Fibroblast of lung (primary cell): ENCODE measurements at regions not wholly inside any gene's neighbourhood (a gene's known extent, or its start where the extent isn't known, plus 50 kb on each side); places are given as distances from the start of the nearest gene placed in this dataset.

ENCODE experiments used
- DNase-seq, 2 donors: peaks; one replicate each; pipeline versions ENCODE4 v3.0.0 to v3.0.0-alpha.2; 2010; ENCODE audit warnings: low read depth in 2 of 2
- H2AFZ ChIP-seq: 2 replicates; pipeline ENCODE4 v1.5.1; 2012; ENCODE audit warnings: low read length, control low read depth, inconsistent platforms
- H3K27ac ChIP-seq: 2 replicates; pipeline ENCODE4 v1.5.1; 2011; ENCODE audit warnings: low read length, control low read depth; ENCODE audit not compliant: insufficient read depth
- H3K27me3 ChIP-seq: 2 replicates; pipeline ENCODE4 v1.5.1; 2011; ENCODE audit warnings: mild to moderate bottlenecking, low read length; ENCODE audit not compliant: control insufficient read depth, insufficient read depth
- H3K36me3 ChIP-seq: 2 replicates; pipeline ENCODE4 v1.5.1; 2011; ENCODE audit warnings: low read length; ENCODE audit not compliant: control insufficient read depth, insufficient read depth
- H3K4me1 ChIP-seq: 2 replicates; pipeline ENCODE4 v1.5.1; 2011; ENCODE audit warnings: low read length; ENCODE audit not compliant: control insufficient read depth, insufficient read depth; ENCODE audit errors: extremely low read depth
- H3K4me2 ChIP-seq: 2 replicates; pipeline ENCODE4 v1.5.1; 2011; ENCODE audit warnings: low read length, control low read depth; ENCODE audit not compliant: insufficient read depth; ENCODE audit errors: extremely low read depth
- H3K4me3 ChIP-seq, 4 experiments: fragments of 200-600 bp in 1 of 4; sonication (generic) in 1 of 4; replicated peaks in 1 of 4; 2 replicates each; pipeline ENCODE4 v1.5.1; 2011 to 2016; ENCODE audit warnings: low read length in 4 of 4, low read depth in 3 of 4, mild to moderate bottlenecking in 3 of 4, control low read depth in 2 of 4, inconsistent platforms in 1 of 4, mixed read lengths in 1 of 4; ENCODE audit not compliant: insufficient read depth in 1 of 4; ENCODE audit errors: control extremely low read depth in 1 of 4
- H3K79me2 ChIP-seq: 2 replicates; pipeline ENCODE4 v1.5.1; 2012; ENCODE audit warnings: mild to moderate bottlenecking, low read length, inconsistent platforms; ENCODE audit not compliant: control insufficient read depth, insufficient read depth
- H3K9ac ChIP-seq: 2 replicates; pipeline ENCODE4 v1.5.1; 2011; ENCODE audit warnings: mild to moderate bottlenecking, low read length, control low read depth; ENCODE audit not compliant: insufficient read depth
- H3K9me3 ChIP-seq: 2 replicates; pipeline ENCODE4 v1.5.1; 2012; ENCODE audit warnings: low read depth, low read length; ENCODE audit not compliant: control insufficient read depth, insufficient read depth
- H4K20me1 ChIP-seq: 2 replicates; pipeline ENCODE4 v1.5.1; 2011; ENCODE audit warnings: low read length; ENCODE audit not compliant: control insufficient read depth, insufficient read depth; ENCODE audit errors: extremely low read depth
- CTCF ChIP-seq, 2 donors: IDR thresholded peaks in 1 of 2; conservative IDR thresholded peaks in 1 of 2; 1 replicate in 1 of 2; 2 replicates in 1 of 2; pipeline ENCODE4 v1.5.1; 2011 to 2012; ENCODE audit warnings: low read length in 2 of 2, control low read depth in 1 of 2, inconsistent platforms in 1 of 2, low read depth in 1 of 2, mild to moderate bottlenecking in 1 of 2
- EZH2 ChIP-seq: IDR thresholded peaks from 2 replicates; pipeline ENCODE4 v1.5.1; 2012; ENCODE audit warnings: low read length, control low read depth, mild to moderate bottlenecking; ENCODE audit errors: missing control alignments

- Histone ChIP-seq H3K27ac (no peak overlapping the region), H3K9me3 (no peaks in the 10 kb centered on the region), H3K4me3 (no peak overlapping the region)
Observed at GRCh38 chr1:178599087-178599486, 86.2 kb downstream of the TEX35 start.

GRCh38 chr1:178599745-178600144 is 86.8 kb downstream of the TEX35 start:
- Histone ChIP-seq H3K27me3 (no peaks in the 10 kb centered on the region), H3K36me3 (no peaks in the 10 kb centered on the region), H3K9ac (no peak overlapping the region), H3K4me3 (no peak overlapping the region), H4K20me1 (no peaks in the 10 kb centered on the region), H3K79me2 (no peaks in the 10 kb centered on the region), H3K27ac (no peak overlapping the region), H3K4me2 (no peak overlapping the region), H3K9me3 (no peaks in the 10 kb centered on the region), H3K4me1 (no peaks in the 10 kb centered on the region), H2AFZ (no peak overlapping the region)
- no peak for DNase-seq
- no peak for TF ChIP-seq CTCF (conservative IDR thresholded peaks at IDR 0.05 in 1 of 2, IDR thresholded peaks at IDR 0.05 in 1 of 2; ENCODE audit: low read depth in 1 of 2, low read length in 2 of 2)
- TF ChIP-seq EZH2 = no peak

More at GRCh38 chr1:178599087-178599486, 86.2 kb downstream of the TEX35 start:
- H3K9ac ChIP-seq = no peak overlapping the region
- no peak for DNase-seq
- no peaks in the 10 kb centered on the region for H3K27me3 ChIP-seq
- H4K20me1 ChIP-seq = no peaks in the 10 kb centered on the region
- TF ChIP-seq CTCF (conservative IDR thresholded peaks at IDR 0.05 in 1 of 2, IDR thresholded peaks at IDR 0.05 in 1 of 2; ENCODE audit: low read depth in 1 of 2, low read length in 2 of 2) = no peak
- TF ChIP-seq EZH2 = no peak
- no peaks in the 10 kb centered on the region for H3K4me1 ChIP-seq
- H3K36me3 ChIP-seq = no peaks in the 10 kb centered on the region
- H3K4me2 ChIP-seq = no peak overlapping the region
- H3K79me2 ChIP-seq = no peaks in the 10 kb centered on the region
- no peak overlapping the region for H2AFZ ChIP-seq

- no peaks in the 10 kb centered on the region for H3K79me2 ChIP-seq
- H4K20me1 ChIP-seq = no peaks in the 10 kb centered on the region
- no peak for TF ChIP-seq CTCF (conservative IDR thresholded peaks at IDR 0.05 in 1 of 2, IDR thresholded peaks at IDR 0.05 in 1 of 2; ENCODE audit: low read depth in 1 of 2, low read length in 2 of 2)
- no peak for TF ChIP-seq EZH2
- H2AFZ ChIP-seq = no peak overlapping the region
- no peaks in the 10 kb centered on the region for H3K9me3 ChIP-seq
- H3K27ac ChIP-seq = no peak overlapping the region
- no peak overlapping the region for H3K4me3 ChIP-seq
- H3K9ac ChIP-seq = no peak overlapping the region
- H3K4me2 ChIP-seq = no peak overlapping the region
- peaks cover 10% of the 10 kb centered on the region for H3K4me1 ChIP-seq
- H3K27me3 ChIP-seq = no peaks in the 10 kb centered on the region
- H3K36me3 ChIP-seq = no peaks in the 10 kb centered on the region
- DNase-seq = no peak
Observed at GRCh38 chr1:178603926-178604325, 91.0 kb downstream of the TEX35 start.
